HepG2 (cell line): ENCODE measurements at regions not wholly inside any gene's neighbourhood (a gene's known extent, or its start where the extent isn't known, plus 50 kb on each side); places are given as distances from the start of the nearest gene placed in this dataset.

ENCODE experiments used
- ATAC-seq: fragments of 200-7000 bp; cut with Tn5 transposase; 3 replicates; pipeline ENCODE4 v1.9.1; 2020; ENCODE audit warnings: mild to moderate bottlenecking, moderate library complexity
- BruUV-seq: library from RNA; stranded (reverse); fragments of 400-500 nt; replicated peaks from 2 replicates; lab custom pipeline; 2021; lab: Mats Ljungman, UMichigan
- CTCF ChIA-PET: fragments of 300-600 bp; formaldehyde crosslinking; extraction: SDS; loops from one replicate; lab custom pipeline; 2021; ENCODE audit warnings: low total read pairs, inconsistent platforms, low intra/inter-chr PET ratio; lab: Yijun Ruan, JAX
- POLR2A ChIA-PET: fragments of 350-600 bp; sonication (Branson Sonifier 250); formaldehyde crosslinking; loops from one replicate; lab custom pipeline; 2020; ENCODE audit warnings: antibody characterized with exemption, inconsistent platforms; lab: Yijun Ruan, JAX
- DNase-seq: peaks from one replicate; pipeline ENCODE4 v3.0.0-alpha.2; 2015; ENCODE audit warnings: low spot score
- FAIRE-seq: peaks from 3 replicates; lab custom pipeline; 2011; peaks lifted over from hg19 to GRCh38; lab: Jason Lieb, UNC
- H2AFZ ChIP-seq: one replicate; pipeline ENCODE4 v1.6.1; 2011; ENCODE audit warnings: low read length, inconsistent platforms
- H3K27ac ChIP-seq: fragments of 300-600 bp; 3 replicates; pipeline ENCODE4 v1.8.0; 2011; ENCODE audit warnings: mixed run types, mild to moderate bottlenecking, mixed read lengths, low read length, inconsistent platforms; ENCODE audit not compliant: insufficient read depth; ENCODE audit errors: extremely low read length
- H3K27me3 ChIP-seq, 2 experiments: fragments of 200-600 bp in 1 of 2; 2 replicates in 1 of 2; 3 replicates in 1 of 2; pipeline versions ENCODE4 v1.6.0 to v1.8.0; 2011; ENCODE audit warnings: low read length in 2 of 2, mild to moderate bottlenecking in 2 of 2, moderate library complexity in 2 of 2, inconsistent platforms in 1 of 2; ENCODE audit not compliant: insufficient read depth in 2 of 2, control insufficient read depth in 1 of 2
- H3K36me3 ChIP-seq, 2 experiments: fragments of 200-600 bp in 1 of 2; replicated peaks in 1 of 2; 2 replicates in 1 of 2; 3 replicates in 1 of 2; pipeline versions ENCODE4 v1.5.1 to v1.8.0; 2011; ENCODE audit warnings: low read length in 2 of 2, inconsistent platforms in 1 of 2; ENCODE audit not compliant: insufficient read depth in 2 of 2, control insufficient read depth in 1 of 2
- H3K4me1 ChIP-seq: 2 replicates; pipeline ENCODE4 v1.5.1; 2012; ENCODE audit warnings: low read length, inconsistent platforms; ENCODE audit not compliant: insufficient read depth
- H3K4me2 ChIP-seq: 2 replicates; pipeline ENCODE4 v1.6.0; 2011; ENCODE audit warnings: low read depth, low read length, inconsistent platforms
- H3K4me3 ChIP-seq, 3 experiments: fragments of 200-600 bp in 1 of 3; sonication (generic), shearing (Covaris generic) in 1 of 3; replicated peaks in 1 of 3; 2 replicates each; pipeline ENCODE4 v1.5.1; 2011 to 2016; ENCODE audit warnings: low read length in 3 of 3, inconsistent platforms in 2 of 3, low read depth in 2 of 3, mild to moderate bottlenecking in 2 of 3, control low read depth in 1 of 3, mixed read lengths in 1 of 3; ENCODE audit not compliant: insufficient read depth in 1 of 3
- H3K79me2 ChIP-seq: one replicate; pipeline ENCODE4 v1.6.1; 2011; ENCODE audit warnings: low read length, inconsistent platforms; ENCODE audit not compliant: insufficient read depth
- H3K9ac ChIP-seq: 2 replicates; pipeline ENCODE4 v1.6.0; 2011; ENCODE audit warnings: mild to moderate bottlenecking, low read depth, low read length, inconsistent platforms; ENCODE audit not compliant: insufficient read depth
- H3K9me3 ChIP-seq: 2 replicates; pipeline ENCODE4 v1.5.1; 2012; ENCODE audit warnings: mild to moderate bottlenecking, low read length
- H4K20me1 ChIP-seq: 2 replicates; pipeline ENCODE4 v1.6.0; 2011; ENCODE audit warnings: inconsistent platforms, mild to moderate bottlenecking, low read length, moderate library complexity; ENCODE audit not compliant: insufficient read depth
- HMG20A ChIP-seq: IDR thresholded peaks from 2 replicates; pipeline ENCODE4 v1.6.1; 2016; ENCODE audit warnings: borderline replicate concordance
- PCBP1 ChIP-seq: fragments of 200-400 bp; formaldehyde crosslinking; IDR thresholded peaks from 2 replicates; pipeline ENCODE4 v1.6.1; 2017; ENCODE audit warnings: mild to moderate bottlenecking, low read depth, low read length, borderline replicate concordance
- RARG ChIP-seq: sonication (generic); formaldehyde crosslinking; IDR thresholded peaks from 2 replicates; pipeline ENCODE4 v1.4.0; 2020; ENCODE audit warnings: low read depth, mild to moderate bottlenecking, missing genetic modification reagents
- THRA ChIP-seq: sonication (generic); formaldehyde crosslinking; IDR thresholded peaks from 2 replicates; pipeline ENCODE4 v1.4.0; 2020; ENCODE audit warnings: missing genetic modification reagents, borderline replicate concordance
- ZNF296 ChIP-seq: sonication (generic); formaldehyde crosslinking; conservative IDR thresholded peaks from 2 replicates; pipeline ENCODE4 v1.5.0; 2020; ENCODE audit warnings: mild to moderate bottlenecking, missing genetic modification reagents
- ZNF605 ChIP-seq: sonication (generic); formaldehyde crosslinking; IDR thresholded peaks from 2 replicates; pipeline ENCODE4 v1.8.0; 2022; ENCODE audit warnings: mild to moderate bottlenecking, missing genetic modification reagents
- ZNF781 ChIP-seq: sonication (generic); formaldehyde crosslinking; IDR thresholded peaks from 2 replicates; pipeline ENCODE4 v1.5.1; 2020; ENCODE audit warnings: borderline replicate concordance, mild to moderate bottlenecking, missing genetic modification reagents; ENCODE audit errors: not compliant biosample characterization
- WGBS: methylation state at CpG from one replicate; pipeline ENCODE4 v1.1.6; 2017; ENCODE audit warnings: low lambda C conversion rate; 5-methylcytosine and 5-hydroxymethylcytosine counted together
- in situ Hi-C: cut with HindIII; loops from 2 replicates; pipeline ENCODE4 v1.10.0; 2017; ENCODE audit warnings: low pct_unique_long_range_greater_than_20kb; ENCODE audit not compliant: extremely low pct_ligation_motif_present
- intact Hi-C: fragments of 100-400 bp; cut with micrococcal nuclease; formaldehyde crosslinking; loops from one replicate; pipeline ENCODE4 v1.10.0; 2022; ENCODE audit not compliant: unreplicated experiment
- TF ChIP-seq, protein P1 (sequence below), 2 experiments: IDR thresholded peaks; 2 replicates each; pipeline ENCODE4 v1.6.1; 2011 to 2012; ENCODE audit warnings: low read length in 2 of 2, borderline replicate concordance in 1 of 2, low read depth in 1 of 2, mild to moderate bottlenecking in 1 of 2, moderate library complexity in 1 of 2

DNA sequence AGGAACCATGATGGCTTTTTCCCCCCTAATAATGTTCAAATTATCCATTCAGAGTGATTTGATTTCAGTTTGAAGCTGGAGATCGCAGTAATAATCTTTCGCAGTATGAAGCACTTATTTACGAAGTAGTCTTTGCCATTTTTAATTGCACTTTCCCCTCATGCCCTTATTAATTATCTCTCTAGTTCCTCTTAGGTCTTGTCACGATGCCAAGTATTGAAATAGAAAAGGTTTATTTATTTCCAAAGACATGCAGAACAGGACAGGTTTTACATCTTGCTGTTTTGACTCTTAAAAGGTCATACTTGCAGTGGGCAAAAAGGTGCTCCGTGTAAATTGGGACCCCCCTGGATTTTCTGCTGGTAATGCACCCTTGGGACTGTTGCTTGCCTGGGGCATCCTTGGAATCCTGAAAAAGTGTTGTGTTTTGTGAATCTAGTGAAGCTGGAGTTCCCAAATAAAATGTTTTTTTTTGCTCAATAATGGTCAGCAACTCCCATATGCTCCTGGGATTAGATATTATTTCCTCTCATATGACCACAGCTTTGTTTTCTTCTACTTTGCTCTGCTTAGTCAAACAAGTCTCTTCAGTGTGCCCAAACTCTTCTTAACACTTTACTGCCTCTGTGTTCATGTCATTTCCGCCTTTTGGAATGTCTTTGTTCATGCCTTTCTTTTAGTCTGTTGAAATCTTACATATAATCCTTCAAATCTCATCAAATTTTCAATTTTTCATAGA is 278.3 kb downstream of the TMEM38B start (continued):
- TF ChIP-seq ZNF781 (CRISPR knock-in tag) (no peak), PCBP1 (no peak), HMG20A (CRISPR knock-in tag) (no peak), THRA (CRISPR knock-in tag) (no peak), ZNF605 (CRISPR knock-in tag) (no peak), RARG (CRISPR knock-in tag) (no peak)

DNA sequence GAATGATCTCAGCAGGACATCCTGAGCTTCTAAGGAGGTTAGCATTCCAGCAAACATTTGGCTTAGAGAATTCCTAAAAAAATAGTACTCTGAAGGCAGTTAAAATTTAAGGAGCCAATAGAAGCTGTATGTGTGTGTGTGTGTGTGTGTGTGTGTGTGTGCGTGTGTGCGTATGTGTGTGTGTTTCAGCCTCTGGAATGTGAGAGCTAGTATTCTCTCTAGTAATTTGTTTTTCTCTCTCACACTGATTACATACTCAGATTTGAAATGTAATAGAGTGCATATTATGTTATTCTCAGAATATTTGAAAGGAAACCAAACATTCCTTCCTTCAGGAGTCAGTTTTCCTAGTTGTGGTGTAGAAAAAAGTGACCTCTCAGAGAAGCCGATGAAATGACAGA is 279.6 kb downstream of the TMEM38B start:
- H3K9ac ChIP-seq = no peak overlapping the region
- CTCF ChIA-PET = no interaction called here

More for the DNA sequence above, 279.6 kb downstream of the TMEM38B start:
- H3K27ac ChIP-seq = no peak overlapping the region
- POLR2A ChIA-PET = no interaction called here
- no TSS peak for BruUV-seq
- DNase-seq (no peak), ATAC-seq (no peak), FAIRE-seq (no peak)
- H3K4me3 ChIP-seq = no peak overlapping the region
- intact Hi-C loops (no loop called here), in situ Hi-C loops (no loop called here)
- TF ChIP-seq, protein P1, sequence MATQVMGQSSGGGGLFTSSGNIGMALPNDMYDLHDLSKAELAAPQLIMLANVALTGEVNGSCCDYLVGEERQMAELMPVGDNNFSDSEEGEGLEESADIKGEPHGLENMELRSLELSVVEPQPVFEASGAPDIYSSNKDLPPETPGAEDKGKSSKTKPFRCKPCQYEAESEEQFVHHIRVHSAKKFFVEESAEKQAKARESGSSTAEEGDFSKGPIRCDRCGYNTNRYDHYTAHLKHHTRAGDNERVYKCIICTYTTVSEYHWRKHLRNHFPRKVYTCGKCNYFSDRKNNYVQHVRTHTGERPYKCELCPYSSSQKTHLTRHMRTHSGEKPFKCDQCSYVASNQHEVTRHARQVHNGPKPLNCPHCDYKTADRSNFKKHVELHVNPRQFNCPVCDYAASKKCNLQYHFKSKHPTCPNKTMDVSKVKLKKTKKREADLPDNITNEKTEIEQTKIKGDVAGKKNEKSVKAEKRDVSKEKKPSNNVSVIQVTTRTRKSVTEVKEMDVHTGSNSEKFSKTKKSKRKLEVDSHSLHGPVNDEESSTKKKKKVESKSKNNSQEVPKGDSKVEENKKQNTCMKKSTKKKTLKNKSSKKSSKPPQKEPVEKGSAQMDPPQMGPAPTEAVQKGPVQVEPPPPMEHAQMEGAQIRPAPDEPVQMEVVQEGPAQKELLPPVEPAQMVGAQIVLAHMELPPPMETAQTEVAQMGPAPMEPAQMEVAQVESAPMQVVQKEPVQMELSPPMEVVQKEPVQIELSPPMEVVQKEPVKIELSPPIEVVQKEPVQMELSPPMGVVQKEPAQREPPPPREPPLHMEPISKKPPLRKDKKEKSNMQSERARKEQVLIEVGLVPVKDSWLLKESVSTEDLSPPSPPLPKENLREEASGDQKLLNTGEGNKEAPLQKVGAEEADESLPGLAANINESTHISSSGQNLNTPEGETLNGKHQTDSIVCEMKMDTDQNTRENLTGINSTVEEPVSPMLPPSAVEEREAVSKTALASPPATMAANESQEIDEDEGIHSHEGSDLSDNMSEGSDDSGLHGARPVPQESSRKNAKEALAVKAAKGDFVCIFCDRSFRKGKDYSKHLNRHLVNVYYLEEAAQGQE (IDR thresholded peaks at IDR 0.05; ENCODE audit: borderline replicate concordance in 1 of 2, low read depth in 1 of 2, low read length in 2 of 2) = no peak
- TF ChIP-seq ZNF296 (CRISPR knock-in tag) = no peak
- H3K27me3 ChIP-seq = 0 out of 5 replicates have a peak, but pooled peaks cover 0 to 1% of the 10 kb centered on the region in 2 experiments
- H3K36me3 ChIP-seq = no peaks in the 10 kb centered on the region
- 61% methylated on average over 3 of the region's 3 CpGs for WGBS
- no peak overlapping the region for H2AFZ ChIP-seq
- no peaks in the 10 kb centered on the region for H3K9me3 ChIP-seq
- H3K4me2 ChIP-seq = no peak overlapping the region
- no peaks in the 10 kb centered on the region for H3K4me1 ChIP-seq
- no peaks in the 10 kb centered on the region for H4K20me1 ChIP-seq
- H3K79me2 ChIP-seq = no peaks in the 10 kb centered on the region
